Right hindlimb (tissue), 1 donor: ENCODE measurements at regions not wholly inside any gene's neighbourhood (a gene's known extent, or its start where the extent isn't known, plus 50 kb on each side); places are given as distances from the start of the nearest gene placed in this dataset.

Experiments used
- DNase-seq: peaks from one replicate; pipeline ENCODE4 v3.0.0-alpha.2; 2018

GRCh38 chr19:28834996-28835395, 378.0 kb downstream of the UQCRFS1 start:
- DNase-seq: no peak

GRCh38 chr19:28831462-28831861, 381.5 kb downstream of the UQCRFS1 start:
- no peak for DNase-seq

GRCh38 chr19:28829762-28830161, 383.2 kb downstream of the UQCRFS1 start:
- no peak for DNase-seq

GRCh38 chr19:28829359-28829758, 383.6 kb downstream of the UQCRFS1 start:
- no peak for DNase-seq

- DNase-seq: no peak
These were observed 384.6 kb downstream of the UQCRFS1 start for GRCh38 chr19:28828276-28828870.

GRCh38 chr19:28827382-28827781, 385.6 kb downstream of the UQCRFS1 start:
- DNase-seq: no peak

GRCh38 chr19:28823338-28823961, 389.5 kb downstream of the UQCRFS1 start:
- no peak for DNase-seq

GRCh38 chr19:28820289-28820688, 392.7 kb downstream of the UQCRFS1 start:
- DNase-seq: no peak

GRCh38 chr19:28815257-28815656, 397.7 kb downstream of the UQCRFS1 start:
- no peak for DNase-seq

- no peak for DNase-seq
These were observed 418.6 kb downstream of the UQCRFS1 start for GRCh38 chr19:28794301-28794700.

GRCh38 chr19:28793391-28794168, 419.4 kb downstream of the UQCRFS1 start:
- DNase-seq: no peak

- DNase-seq: no peak
These were observed 427.0 kb downstream of the UQCRFS1 start for GRCh38 chr19:28785971-28786370.

GRCh38 chr19:28764066-28764465, 448.9 kb downstream of the UQCRFS1 start:
- no peak for DNase-seq

- DNase-seq: no peak
These were observed 466.5 kb downstream of the UQCRFS1 start for GRCh38 chr19:28746478-28746877.

- DNase-seq: no peak
These were observed 468.0 kb downstream of the UQCRFS1 start for GRCh38 chr19:28744943-28745342.

GRCh38 chr19:28744014-28744413, 468.9 kb downstream of the UQCRFS1 start:
- DNase-seq: no peak

- no peak for DNase-seq
These were observed 475.7 kb downstream of the UQCRFS1 start for GRCh38 chr19:28737021-28737895.

- no peak for DNase-seq
These were observed 476.4 kb downstream of the UQCRFS1 start for GRCh38 chr19:28736528-28736927.

GRCh38 chr19:28731577-28731976, 481.4 kb downstream of the UQCRFS1 start:
- no peak for DNase-seq

GRCh38 chr19:28730791-28731512, 482.0 kb downstream of the UQCRFS1 start:
- no peak for DNase-seq

- DNase-seq: peak; percentile 78
These were observed 485.3 kb downstream of the UQCRFS1 start for GRCh38 chr19:28727480-28728159.
